HAP-1 (cell line): ENCODE measurements at regions not wholly inside any gene's neighbourhood (a gene's known extent, or its start where the extent isn't known, plus 50 kb on each side); places are given as distances from the start of the nearest gene placed in this dataset.

Source experiments
- DNase-seq, 2 experiments: peaks; one replicate each; pipeline ENCODE4 v3.0.0-alpha.2; 2016 to 2020; ENCODE audit warnings: low spot score in 2 of 2
- H3K27me3 ChIP-seq: fragments of 250-450 bp; sonication (Bioruptor Pico); 2 replicates; pipeline ENCODE4 v1.5.1; 2020; ENCODE audit warnings: low read depth, mild to moderate bottlenecking, moderate library complexity
- H3K36me3 ChIP-seq: fragments of 250-450 bp; sonication (Bioruptor Pico); replicated peaks from 2 replicates; pipeline ENCODE4 v1.5.1; 2020; ENCODE audit warnings: mild to moderate bottlenecking
- H3K4me1 ChIP-seq: fragments of 250-450 bp; sonication (Bioruptor Pico); 2 replicates; pipeline ENCODE4 v1.5.1; 2020; ENCODE audit warnings: mild to moderate bottlenecking
- H3K4me3 ChIP-seq: fragments of 250-450 bp; sonication (Bioruptor Pico); 2 replicates; pipeline ENCODE4 v1.5.1; 2020; ENCODE audit warnings: mild to moderate bottlenecking, moderate library complexity
- H3K9me3 ChIP-seq: fragments of 250-450 bp; sonication (Bioruptor Pico); 2 replicates; pipeline ENCODE4 v1.5.1; 2020; ENCODE audit warnings: mild to moderate bottlenecking, moderate library complexity
- in situ Hi-C: fragments of 300-500 bp; cut with MboI; formaldehyde crosslinking; loops from 3 replicates; pipeline ENCODE4 v1.14.3; 2020; ENCODE audit warnings: low sequenced_read_pairs, inconsistent platforms, mixed read lengths

DNA sequence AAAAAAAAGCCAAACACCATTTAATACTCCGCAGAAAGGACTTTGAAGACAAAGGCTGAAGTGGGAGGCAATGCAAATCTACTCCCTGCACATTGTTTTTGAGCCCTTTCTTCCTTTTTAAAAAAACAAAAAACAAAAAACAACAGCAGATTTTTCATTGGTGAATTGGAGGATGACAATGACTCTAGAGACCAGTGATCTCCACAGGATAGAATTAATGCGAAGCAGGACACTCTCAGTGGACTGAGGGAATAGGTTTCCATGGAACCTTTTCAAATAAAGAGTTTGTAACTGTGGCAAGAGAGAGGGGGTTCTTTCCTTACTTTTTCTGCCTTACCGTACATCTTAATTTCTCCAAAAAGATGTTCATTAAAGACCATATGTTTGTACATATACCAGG, 371.0 kb downstream of the MEIS1 start:
- in situ Hi-C loops: no loop called here
- Histone ChIP-seq H3K27me3 (no peaks in the 10 kb centered on the region), H3K4me1 (no peaks in the 10 kb centered on the region), H3K4me3 (no peak overlapping the region), H3K36me3 (no peaks in the 10 kb centered on the region), H3K9me3 (no peaks in the 10 kb centered on the region)
- DNase-seq: no peak

DNA sequence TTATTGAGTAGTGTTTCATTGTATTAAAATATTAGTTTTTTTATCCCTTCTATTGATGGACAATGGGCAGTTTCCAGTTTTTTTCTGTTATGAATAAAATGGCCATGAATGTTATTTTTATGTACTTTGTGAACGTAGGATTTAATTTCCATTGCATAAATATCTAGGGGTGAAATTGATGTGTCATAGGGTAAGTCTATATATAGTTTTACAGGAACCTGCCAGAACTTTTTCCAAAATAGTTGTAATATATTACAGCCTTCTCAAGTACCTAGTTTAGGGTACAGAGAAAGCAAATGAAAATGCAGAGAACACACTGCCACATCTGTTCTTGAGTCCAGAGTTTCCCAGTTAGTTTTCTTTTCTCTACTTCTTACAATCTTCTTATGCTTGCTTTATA, 378.6 kb downstream of the MEIS1 start:
- no peaks in the 10 kb centered on the region for H3K36me3 ChIP-seq
- no peak for DNase-seq
- no peak overlapping the region for H3K4me3 ChIP-seq
- in situ Hi-C loops: no loop called here
- 0 out of 2 replicates have a peak, but pooled peaks cover 2% of the 10 kb centered on the region for H3K27me3 ChIP-seq
- peaks cover under 1% of the 10 kb centered on the region; the same call in 1 of the 2 replicates for H3K9me3 ChIP-seq
- H3K4me1 ChIP-seq: no peaks in the 10 kb centered on the region

DNA sequence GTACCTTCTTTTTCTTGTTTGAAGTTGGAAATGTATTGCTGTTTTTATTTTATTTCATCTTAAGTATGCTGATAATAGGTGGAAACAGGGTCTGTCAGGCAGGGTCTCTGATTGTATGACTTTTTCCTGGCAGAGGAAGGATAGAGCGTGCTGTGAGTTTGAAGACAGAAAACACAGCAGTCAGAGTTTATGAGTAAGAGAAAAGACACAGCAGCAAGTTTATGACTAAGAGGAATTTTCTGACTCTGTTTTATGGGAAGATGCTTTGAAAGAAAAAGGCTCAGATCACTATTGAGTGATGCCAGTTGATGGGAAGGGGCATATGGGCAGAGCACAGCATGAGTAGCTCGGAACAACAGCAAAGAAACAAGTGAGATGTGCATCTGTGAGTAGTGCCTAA, 379.1 kb downstream of the MEIS1 start:
- H3K9me3 ChIP-seq: peaks cover 2% of the 10 kb centered on the region; the same call in 1 of the 2 replicates
- in situ Hi-C loops: no loop called here
- no peak overlapping the region for H3K4me3 ChIP-seq
- 0 out of 2 replicates have a peak, but pooled peaks cover 2% of the 10 kb centered on the region for H3K27me3 ChIP-seq
- no peak for DNase-seq
- no peaks in the 10 kb centered on the region for H3K4me1 ChIP-seq
- no peaks in the 10 kb centered on the region for H3K36me3 ChIP-seq

GRCh38 chr2:66814916-66815315, 380.0 kb downstream of the MEIS1 start:
- Histone ChIP-seq H3K9me3 (peaks cover 2% of the 10 kb centered on the region; the same call in 1 of the 2 replicates), H3K27me3 (0 out of 2 replicates have a peak, but pooled peaks cover 2% of the 10 kb centered on the region), H3K36me3 (no peaks in the 10 kb centered on the region), H3K4me3 (no peak overlapping the region), H3K4me1 (no peaks in the 10 kb centered on the region)
- DNase-seq: no peak
- in situ Hi-C loops: no loop called here

- no peak overlapping the region for H3K4me3 ChIP-seq
- H3K4me1 ChIP-seq: no peaks in the 10 kb centered on the region
- no peaks in the 10 kb centered on the region for H3K36me3 ChIP-seq
- no peak for DNase-seq
- 0 out of 2 replicates have a peak, but pooled peaks cover 2% of the 10 kb centered on the region for H3K27me3 ChIP-seq
- peaks cover 2% of the 10 kb centered on the region; the same call in 1 of the 2 replicates for H3K9me3 ChIP-seq
- in situ Hi-C loops: no loop called here
Observed at GRCh38 chr2:66815886-66816285, 381.0 kb downstream of the MEIS1 start.

DNA sequence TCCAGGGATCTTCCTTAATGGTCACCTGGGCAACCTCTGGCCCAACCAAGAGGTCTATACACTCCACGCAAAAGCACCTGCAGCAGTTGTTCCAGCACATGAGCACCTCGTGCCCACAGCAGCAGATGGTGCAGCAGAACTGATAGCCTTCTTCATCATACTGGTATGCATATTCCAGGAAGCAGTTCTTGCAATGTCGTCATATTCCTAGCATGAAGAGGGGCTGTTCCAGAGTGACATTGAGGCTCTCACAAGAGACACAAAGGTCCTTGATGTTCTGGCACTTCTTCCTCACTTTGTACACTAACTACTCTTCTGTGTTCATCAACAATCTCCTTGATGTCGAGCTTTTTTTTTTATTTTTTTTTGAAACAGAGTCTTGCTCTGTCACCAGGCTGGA, 386.2 kb downstream of the MEIS1 start:
- no peaks in the 10 kb centered on the region for H3K27me3 ChIP-seq
- in situ Hi-C loops: no loop called here
- no peaks in the 10 kb centered on the region for H3K36me3 ChIP-seq
- no peak overlapping the region for H3K4me3 ChIP-seq
- H3K4me1 ChIP-seq: no peaks in the 10 kb centered on the region
- no peak for DNase-seq
- H3K9me3 ChIP-seq: peaks cover 2% of the 10 kb centered on the region; the same call in 1 of the 2 replicates

- DNase-seq: no peak
- H3K4me3 ChIP-seq: no peak overlapping the region
- no peaks in the 10 kb centered on the region for H3K27me3 ChIP-seq
- H3K9me3 ChIP-seq: peaks cover 2% of the 10 kb centered on the region; the same call in 1 of the 2 replicates
- no peaks in the 10 kb centered on the region for H3K36me3 ChIP-seq
- H3K4me1 ChIP-seq: no peaks in the 10 kb centered on the region
- in situ Hi-C loops: no loop called here
Observed at GRCh38 chr2:66822186-66822585, 387.3 kb downstream of the MEIS1 start.

- no peaks in the 10 kb centered on the region for H3K36me3 ChIP-seq
- H3K4me3 ChIP-seq: no peak overlapping the region
- no peaks in the 10 kb centered on the region for H3K4me1 ChIP-seq
- in situ Hi-C loops: no loop called here
- no peaks in the 10 kb centered on the region for H3K27me3 ChIP-seq
- H3K9me3 ChIP-seq: no peaks in the 10 kb centered on the region
- no peak for DNase-seq
Observed at GRCh38 chr2:66824926-66825325, 390.0 kb downstream of the MEIS1 start.

DNA sequence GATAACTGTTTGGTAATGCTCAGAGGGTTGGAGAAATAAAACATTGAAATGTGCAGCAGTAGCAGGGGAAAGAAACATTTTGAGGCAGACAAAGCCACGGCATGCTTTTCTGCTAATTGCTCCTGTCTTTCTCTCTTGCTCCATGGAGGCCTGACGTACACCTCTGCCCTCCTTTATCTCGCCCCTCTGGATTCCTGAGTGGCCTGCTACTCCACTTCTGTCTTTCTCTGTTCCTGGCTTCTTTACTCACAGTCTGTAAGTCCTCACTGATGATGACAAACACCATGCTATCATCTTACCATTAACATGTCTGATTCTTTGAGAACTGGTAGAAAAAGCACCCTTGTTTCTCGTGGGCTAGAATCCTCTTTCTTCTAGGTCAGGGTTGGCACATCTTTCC, 392.9 kb downstream of the MEIS1 start:
- DNase-seq: no peak
- Histone ChIP-seq H3K4me3 (no peak overlapping the region), H3K27me3 (no peaks in the 10 kb centered on the region), H3K36me3 (no peaks in the 10 kb centered on the region), H3K4me1 (no peaks in the 10 kb centered on the region), H3K9me3 (no peaks in the 10 kb centered on the region)
- in situ Hi-C loops: no loop called here

- Histone ChIP-seq H3K9me3 (no peaks in the 10 kb centered on the region), H3K4me1 (no peaks in the 10 kb centered on the region), H3K27me3 (no peaks in the 10 kb centered on the region), H3K36me3 (no peaks in the 10 kb centered on the region), H3K4me3 (no peak overlapping the region)
- DNase-seq: no peak
- in situ Hi-C loops: no loop called here
Observed at GRCh38 chr2:66828876-66829275, 394.0 kb downstream of the MEIS1 start.

GRCh38 chr2:66830881-66831280, 396.0 kb downstream of the MEIS1 start:
- Histone ChIP-seq H3K4me1 (no peaks in the 10 kb centered on the region), H3K9me3 (no peaks in the 10 kb centered on the region), H3K4me3 (no peak overlapping the region), H3K36me3 (no peaks in the 10 kb centered on the region), H3K27me3 (no peaks in the 10 kb centered on the region)
- in situ Hi-C loops: no loop called here
- no peak for DNase-seq

GRCh38 chr2:66832646-66833435, 397.9 kb downstream of the MEIS1 start:
- Histone ChIP-seq H3K9me3 (no peaks in the 10 kb centered on the region), H3K36me3 (no peaks in the 10 kb centered on the region), H3K4me1 (no peaks in the 10 kb centered on the region), H3K27me3 (no peaks in the 10 kb centered on the region; the same call in 1 of the 2 replicates), H3K4me3 (no peak overlapping the region)
- in situ Hi-C loops: no loop called here
- no peak for DNase-seq

- Histone ChIP-seq H3K36me3 (no peaks in the 10 kb centered on the region), H3K4me1 (no peaks in the 10 kb centered on the region), H3K9me3 (no peaks in the 10 kb centered on the region), H3K4me3 (no peak overlapping the region), H3K27me3 (no peaks in the 10 kb centered on the region; the same call in 1 of the 2 replicates)
- no peak for DNase-seq
- in situ Hi-C loops: no loop called here
Observed at GRCh38 chr2:66834859-66835258, 399.9 kb downstream of the MEIS1 start.

DNA sequence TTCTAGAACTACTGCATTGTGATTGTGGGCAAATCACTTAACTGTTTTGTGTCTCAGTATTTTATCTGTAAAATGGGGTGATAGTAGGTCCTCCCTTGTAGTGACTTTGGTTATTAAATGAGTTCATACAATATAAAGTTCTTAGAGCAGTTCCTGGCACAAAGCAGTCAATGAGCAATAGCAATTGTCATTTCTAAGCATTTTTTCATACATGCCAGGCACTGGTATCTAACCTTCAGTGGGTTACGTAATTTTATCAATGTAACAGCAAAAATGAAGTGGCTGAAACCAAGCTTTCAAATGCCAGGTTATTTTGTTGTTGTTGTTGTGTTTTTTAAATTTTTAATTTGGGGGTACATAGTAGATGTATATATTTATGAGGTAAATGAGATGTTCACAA, 401.9 kb downstream of the MEIS1 start:
- H3K4me1 ChIP-seq: no peaks in the 10 kb centered on the region
- H3K4me3 ChIP-seq: no peak overlapping the region
- no peaks in the 10 kb centered on the region for H3K9me3 ChIP-seq
- H3K36me3 ChIP-seq: no peaks in the 10 kb centered on the region
- H3K27me3 ChIP-seq: no peaks in the 10 kb centered on the region; the same call in 1 of the 2 replicates
- no peak for DNase-seq
- in situ Hi-C loops: no loop called here
